H9 (cell line): ENCODE measurements at regions not wholly inside any gene's neighbourhood (a gene's known extent, or its start where the extent isn't known, plus 50 kb on each side); places are given as distances from the start of the nearest gene placed in this dataset.

Experiments
- DNase-seq: peaks from one replicate; pipeline ENCODE4 v3.0.0-alpha.2; 2017
- H2AFZ ChIP-seq: one replicate; pipeline ENCODE4 v1.6.1; 2013; ENCODE audit warnings: mild to moderate bottlenecking, low read length, control low read depth, moderate library complexity
- H2AK5ac ChIP-seq: 2 replicates; pipeline ENCODE4 v1.6.1; 2013; ENCODE audit warnings: low read length, control low read depth, mixed read lengths; ENCODE audit not compliant: insufficient read length
- H2BK120ac ChIP-seq: one replicate; pipeline ENCODE4 v1.6.1; 2013; ENCODE audit warnings: low read depth, mild to moderate bottlenecking, low read length, control low read depth, inconsistent platforms; ENCODE audit not compliant: poor library complexity, severe bottlenecking
- H2BK12ac ChIP-seq: 2 replicates; pipeline ENCODE4 v1.6.1; 2013; ENCODE audit warnings: low read length, control low read depth, mixed read lengths, low read depth; ENCODE audit not compliant: insufficient read length
- H2BK15ac ChIP-seq: 2 replicates; pipeline ENCODE4 v1.6.1; 2013; ENCODE audit warnings: low read depth, low read length, control low read depth
- H2BK20ac ChIP-seq: one replicate; pipeline ENCODE4 v1.6.1; 2013; ENCODE audit warnings: low read depth, mild to moderate bottlenecking, low read length, control low read depth, inconsistent platforms; ENCODE audit not compliant: poor library complexity, severe bottlenecking
- H2BK5ac ChIP-seq: 2 replicates; pipeline ENCODE4 v1.6.1; 2013; ENCODE audit warnings: low read length, control low read depth, mixed read lengths; ENCODE audit not compliant: insufficient read length
- H3K14ac ChIP-seq: 2 replicates; pipeline ENCODE4 v1.6.1; 2013; ENCODE audit warnings: low read length, control low read depth; ENCODE audit not compliant: insufficient read depth
- H3K18ac ChIP-seq: 2 replicates; pipeline ENCODE4 v1.6.1; 2013; ENCODE audit warnings: low read depth, mild to moderate bottlenecking, mixed read lengths, low read length, control low read depth; ENCODE audit not compliant: insufficient read length
- H3K23ac ChIP-seq: 2 replicates; pipeline ENCODE4 v1.6.1; 2013; ENCODE audit warnings: low read length, control low read depth, mixed read lengths, low read depth; ENCODE audit not compliant: insufficient read length
- H3K23me2 ChIP-seq: 2 replicates; pipeline ENCODE4 v1.6.1; 2013; ENCODE audit warnings: low read depth, mild to moderate bottlenecking, mixed read lengths, low read length, control low read depth; ENCODE audit not compliant: insufficient read length, poor library complexity, severe bottlenecking
- H3K27ac ChIP-seq: 2 replicates; pipeline ENCODE4 v1.5.1; 2013; ENCODE audit warnings: low read length, control low read depth, mixed read lengths, low read depth; ENCODE audit not compliant: insufficient read length
- H3K27me3 ChIP-seq: 2 replicates; pipeline ENCODE4 v1.6.1; 2013; ENCODE audit warnings: low read length, control low read depth, inconsistent platforms; ENCODE audit not compliant: insufficient read depth
- H3K4ac ChIP-seq: 2 replicates; pipeline ENCODE4 v1.6.1; 2013; ENCODE audit warnings: low read depth, mild to moderate bottlenecking, control low read depth, inconsistent platforms, low read length, moderate library complexity
- H3K4me1 ChIP-seq: 2 replicates; pipeline ENCODE4 v1.6.1; 2013; ENCODE audit warnings: low read length, control low read depth, inconsistent platforms; ENCODE audit not compliant: insufficient read depth
- H3K4me2 ChIP-seq: 2 replicates; pipeline ENCODE4 v1.6.1; 2013; ENCODE audit warnings: low read length, control low read depth, mixed read lengths; ENCODE audit not compliant: insufficient read length, insufficient read depth
- H3K56ac ChIP-seq: 2 replicates; pipeline ENCODE4 v1.6.1; 2013; ENCODE audit warnings: low read depth, mild to moderate bottlenecking, mixed read lengths, low read length, control low read depth; ENCODE audit not compliant: insufficient read length
- H3K79me1 ChIP-seq: 2 replicates; pipeline ENCODE4 v1.6.1; 2013; ENCODE audit warnings: low read depth, mild to moderate bottlenecking, moderate library complexity, low read length, control low read depth, inconsistent platforms; ENCODE audit not compliant: insufficient read depth, poor library complexity, severe bottlenecking
- H3K79me2 ChIP-seq: 2 replicates; pipeline ENCODE4 v1.6.1; 2013; ENCODE audit warnings: low read length, control low read depth, inconsistent platforms; ENCODE audit not compliant: insufficient read depth
- H3K9ac ChIP-seq: 2 replicates; pipeline ENCODE4 v1.6.1; 2013; ENCODE audit warnings: low read length, control low read depth, mixed read lengths; ENCODE audit not compliant: insufficient read length; ENCODE audit errors: extremely low read depth
- H3K9me3 ChIP-seq: one replicate; pipeline ENCODE4 v1.6.1; 2013; ENCODE audit warnings: low read depth, low read length, inconsistent platforms; ENCODE audit not compliant: control insufficient read depth
- H3T11ph ChIP-seq: one replicate; pipeline ENCODE4 v1.6.1; 2013; ENCODE audit warnings: mild to moderate bottlenecking, low read length, control low read depth, inconsistent platforms
- H4K20me1 ChIP-seq: one replicate; pipeline ENCODE4 v1.6.1; 2013; ENCODE audit not compliant: control insufficient read depth, insufficient read length, insufficient read depth
- H4K5ac ChIP-seq: 2 replicates; pipeline ENCODE4 v1.6.1; 2013; ENCODE audit warnings: low read depth, mild to moderate bottlenecking, mixed read lengths, low read length, control low read depth; ENCODE audit not compliant: insufficient read length
- H4K8ac ChIP-seq: replicated peaks from 2 replicates; pipeline ENCODE4 v1.6.1; 2013; ENCODE audit warnings: low read length, control low read depth, mixed read lengths, low read depth; ENCODE audit not compliant: insufficient read length
- H4K91ac ChIP-seq: 2 replicates; pipeline ENCODE4 v1.6.1; 2013; ENCODE audit warnings: low read depth, mild to moderate bottlenecking, moderate library complexity, mixed read lengths, low read length, control low read depth; ENCODE audit not compliant: insufficient read length
- H3K27ac Mint-ChIP-seq, 3 experiments: 2 replicates in 2 of 3; 3 replicates in 1 of 3; pipeline ENCODE4 v1.8.0; 2020 to 2021; ENCODE audit warnings: mixed read lengths in 3 of 3, mild to moderate bottlenecking in 1 of 3, moderate library complexity in 1 of 3
- H3K27me3 Mint-ChIP-seq: 2 replicates; pipeline ENCODE4 v1.8.0; 2021; ENCODE audit warnings: low read depth, mild to moderate bottlenecking, moderate library complexity, mixed read lengths
- H3K36me3 Mint-ChIP-seq, 3 experiments: 2 replicates in 2 of 3; 3 replicates in 1 of 3; pipeline ENCODE4 v1.8.0; 2020 to 2021; ENCODE audit warnings: low read depth in 3 of 3, mixed read lengths in 3 of 3; ENCODE audit not compliant: insufficient read depth in 1 of 3
- H3K4me1 Mint-ChIP-seq, 2 experiments: 2 replicates each; pipeline ENCODE4 v1.8.0; 2020; ENCODE audit warnings: mixed read lengths in 2 of 2
- H3K4me3 Mint-ChIP-seq, 2 experiments: 2 replicates in 1 of 2; 3 replicates in 1 of 2; pipeline ENCODE4 v1.8.0; 2020 to 2021; ENCODE audit warnings: mild to moderate bottlenecking in 2 of 2, mixed read lengths in 2 of 2, moderate library complexity in 1 of 2
- H3K9me3 Mint-ChIP-seq, 2 experiments: 2 replicates in 1 of 2; 3 replicates in 1 of 2; pipeline ENCODE4 v1.8.0; 2020; ENCODE audit warnings: mild to moderate bottlenecking in 2 of 2, mixed read lengths in 2 of 2, moderate library complexity in 1 of 2
- CTCF ChIP-seq: fragments of 200-600 bp; sonication (generic); conservative IDR thresholded peaks from 3 replicates; pipeline ENCODE4 v1.8.0; 2021; ENCODE audit warnings: antibody characterized with exemption, mild to moderate bottlenecking
- WGBS: extraction: QIAGEN DNeasy Blood & Tissue Kit; methylation state at CpG from one replicate; pipeline ENCODE4 v1.1.7; 2013; ENCODE audit warnings: missing lambda C conversion rate, low lambda C conversion rate, mixed read lengths; ENCODE audit not compliant: insufficient read length; ENCODE audit errors: extremely low coverage; 5-methylcytosine and 5-hydroxymethylcytosine counted together

DNA sequence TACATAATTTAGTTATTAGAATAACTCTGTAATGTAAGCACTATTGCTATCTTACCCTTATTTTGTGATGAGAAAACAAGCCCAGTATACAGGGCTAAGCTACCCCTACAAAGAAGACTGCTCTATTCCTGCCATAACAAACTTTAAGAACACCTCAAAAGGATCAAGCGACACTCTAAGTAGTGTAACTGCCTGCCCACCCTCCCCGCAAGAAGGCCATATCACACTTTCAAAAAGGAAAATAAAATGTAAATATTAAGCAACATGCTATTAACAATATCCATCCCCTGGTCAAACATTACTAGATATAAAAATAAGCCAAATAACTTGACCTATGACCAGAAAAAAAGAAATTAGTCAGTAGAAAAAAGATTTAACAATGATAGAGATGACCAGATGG, 741.7 kb upstream of the CNTNAP5 start:
- H3K18ac ChIP-seq, result no peak overlapping the region
- no peak overlapping the region for H4K91ac ChIP-seq
- DNase-seq, result no peak
- no peaks in the 10 kb centered on the region for H3K9me3 ChIP-seq
- no peak overlapping the region for H2AK5ac ChIP-seq
- no peaks in the 10 kb centered on the region for H3K79me2 ChIP-seq
- H3K36me3 Mint-ChIP-seq, result peaks cover 0 to 7% (median 4%) of the 10 kb centered on the region in 3 experiments; a peak in 4 of 7 replicates
- no peak overlapping the region for H4K8ac ChIP-seq
- H3K9ac ChIP-seq, result no peak overlapping the region
- H3K4me3 Mint-ChIP-seq, result no peak overlapping the region
- no peaks in the 10 kb centered on the region for H3K23me2 ChIP-seq
- no peaks in the 10 kb centered on the region for H4K20me1 ChIP-seq
- no peaks in the 10 kb centered on the region for H3K27me3 ChIP-seq
- H3K14ac ChIP-seq, result no peak overlapping the region
- TF ChIP-seq CTCF, result no peak
- H3K27ac ChIP-seq, result no peak overlapping the region
- no peak overlapping the region for H2BK5ac ChIP-seq
- H2BK120ac ChIP-seq, result no peak overlapping the region
- no peaks in the 10 kb centered on the region for H3K27me3 Mint-ChIP-seq
- no peak overlapping the region for H3K4me2 ChIP-seq
- WGBS, result no CpG with 5 or more reads among the region's 2 CpGs
- H3K4me1 ChIP-seq, result no peaks in the 10 kb centered on the region
- H2BK15ac ChIP-seq, result no peak overlapping the region
- H3K27ac Mint-ChIP-seq, result no peak overlapping the region
- no peak overlapping the region for H3K56ac ChIP-seq
- H3K4ac ChIP-seq, result no peak overlapping the region
- H3K4me1 Mint-ChIP-seq, result no peaks in the 10 kb centered on the region
- no peaks in the 10 kb centered on the region for H3K79me1 ChIP-seq
- peaks cover 6 to 8% of the 10 kb centered on the region in 2 experiments for H3K9me3 Mint-ChIP-seq
- no peak overlapping the region for H2BK20ac ChIP-seq
- H2BK12ac ChIP-seq, result no peak overlapping the region
- no peak overlapping the region for H3T11ph ChIP-seq
- H3K23ac ChIP-seq, result no peak overlapping the region
- H2AFZ ChIP-seq, result no peak overlapping the region
- no peak overlapping the region for H4K5ac ChIP-seq
